ENCODE measurements at regions not wholly inside any gene's neighbourhood (a gene's known extent, or its start where the extent isn't known, plus 50 kb on each side); places are given as distances from the start of the nearest gene placed in this dataset.

GRCh38 chr18:8552151-8552550, 57.1 kb upstream of the RAB12 start:
- H3K27me3 ChIP-seq (replicated peaks; ENCODE audit: control insufficient read depth, insufficient read depth, low read length) = no peaks in the 10 kb centered on the region
- H3K36me3 ChIP-seq (ENCODE audit: control insufficient read depth, insufficient read depth, low read length) = no peaks in the 10 kb centered on the region
- no peak overlapping the region for H3K4me3 ChIP-seq (replicated peaks; ENCODE audit: low read depth, low read length)
- no peak for DNase-seq (ENCODE audit: extremely low read depth, insufficient read length)
- TF ChIP-seq CTCF (IDR thresholded peaks at IDR 0.05; ENCODE audit: insufficient read depth, low read length, poor library complexity, severe bottlenecking) = no peak

- Histone ChIP-seq H3K36me3 (ENCODE audit: control insufficient read depth, insufficient read depth, low read length) (no peaks in the 10 kb centered on the region), H3K4me3 (replicated peaks; ENCODE audit: low read depth, low read length) (no peak overlapping the region), H3K27me3 (replicated peaks; ENCODE audit: control insufficient read depth, insufficient read depth, low read length) (no peaks in the 10 kb centered on the region)
- DNase-seq (ENCODE audit: extremely low read depth, insufficient read length) = no peak
- no peak for TF ChIP-seq CTCF (IDR thresholded peaks at IDR 0.05; ENCODE audit: insufficient read depth, low read length, poor library complexity, severe bottlenecking)
Observed at GRCh38 chr18:8554354-8554753, 54.9 kb upstream of the RAB12 start.

GRCh38 chr18:8556424-8556823, 52.8 kb upstream of the RAB12 start:
- H3K27me3 ChIP-seq (replicated peaks; ENCODE audit: control insufficient read depth, insufficient read depth, low read length) = no peaks in the 10 kb centered on the region

More at GRCh38 chr18:8556424-8556823, 52.8 kb upstream of the RAB12 start:
- TF ChIP-seq CTCF (IDR thresholded peaks at IDR 0.05; ENCODE audit: insufficient read depth, low read length, poor library complexity, severe bottlenecking) = no peak
- no peaks in the 10 kb centered on the region for H3K36me3 ChIP-seq (ENCODE audit: control insufficient read depth, insufficient read depth, low read length)
- DNase-seq (ENCODE audit: extremely low read depth, insufficient read length) = no peak
- no peak overlapping the region for H3K4me3 ChIP-seq (replicated peaks; ENCODE audit: low read depth, low read length)
